ENCODE measurements at regions not wholly inside any gene's neighbourhood (a gene's known extent, or its start where the extent isn't known, plus 50 kb on each side); places are given as distances from the start of the nearest gene placed in this dataset.

DNA sequence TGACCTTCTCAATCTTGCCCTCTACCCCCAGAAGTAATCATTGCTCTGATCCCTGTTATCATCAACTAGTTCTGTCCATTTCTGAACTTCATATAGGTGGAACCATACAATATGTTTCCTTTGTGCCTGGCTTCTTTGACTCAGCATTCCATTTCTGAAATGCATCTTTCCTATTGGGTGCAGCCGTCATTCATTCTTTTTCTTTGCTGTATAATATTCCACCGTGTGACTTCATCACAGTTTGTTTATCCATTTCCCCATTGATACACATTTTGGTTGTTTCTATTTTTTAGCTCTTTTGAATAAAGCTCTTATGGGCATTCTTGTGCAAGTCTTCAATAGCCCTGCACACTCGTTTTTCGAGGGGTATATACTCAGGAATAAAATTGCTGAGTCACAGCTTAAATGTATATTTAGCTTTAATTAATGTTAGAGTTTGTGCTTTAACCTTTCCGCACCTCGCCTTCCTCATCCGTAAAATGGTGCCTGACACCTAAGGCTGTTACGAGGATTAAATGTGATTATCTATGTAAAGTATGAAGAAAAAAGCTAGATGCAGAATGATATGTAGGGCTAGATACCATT, 491.6 kb downstream of the MIAT start:
- Histone ChIP-seq H3K27ac (no peak overlapping the region), H3K27me3 (no peaks in the 10 kb centered on the region), H3K9me3 (no peaks in the 10 kb centered on the region), H3K4me3 (no peak overlapping the region), H3K4me1 (no peaks in the 10 kb centered on the region), H3K36me3 (no peaks in the 10 kb centered on the region)
- intact Hi-C loops (cut with DNase I) = loop anchor here (10.0 kb wide), 1 partner anchor 176 kb away; no protein-coding TSS in a partner anchor
- TF ChIP-seq, protein P1, sequence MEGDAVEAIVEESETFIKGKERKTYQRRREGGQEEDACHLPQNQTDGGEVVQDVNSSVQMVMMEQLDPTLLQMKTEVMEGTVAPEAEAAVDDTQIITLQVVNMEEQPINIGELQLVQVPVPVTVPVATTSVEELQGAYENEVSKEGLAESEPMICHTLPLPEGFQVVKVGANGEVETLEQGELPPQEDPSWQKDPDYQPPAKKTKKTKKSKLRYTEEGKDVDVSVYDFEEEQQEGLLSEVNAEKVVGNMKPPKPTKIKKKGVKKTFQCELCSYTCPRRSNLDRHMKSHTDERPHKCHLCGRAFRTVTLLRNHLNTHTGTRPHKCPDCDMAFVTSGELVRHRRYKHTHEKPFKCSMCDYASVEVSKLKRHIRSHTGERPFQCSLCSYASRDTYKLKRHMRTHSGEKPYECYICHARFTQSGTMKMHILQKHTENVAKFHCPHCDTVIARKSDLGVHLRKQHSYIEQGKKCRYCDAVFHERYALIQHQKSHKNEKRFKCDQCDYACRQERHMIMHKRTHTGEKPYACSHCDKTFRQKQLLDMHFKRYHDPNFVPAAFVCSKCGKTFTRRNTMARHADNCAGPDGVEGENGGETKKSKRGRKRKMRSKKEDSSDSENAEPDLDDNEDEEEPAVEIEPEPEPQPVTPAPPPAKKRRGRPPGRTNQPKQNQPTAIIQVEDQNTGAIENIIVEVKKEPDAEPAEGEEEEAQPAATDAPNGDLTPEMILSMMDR (IDR thresholded peaks at IDR 0.05) = no peak
- no peak for DNase-seq (ENCODE audit: low spot score in 2 of 2)

DNA sequence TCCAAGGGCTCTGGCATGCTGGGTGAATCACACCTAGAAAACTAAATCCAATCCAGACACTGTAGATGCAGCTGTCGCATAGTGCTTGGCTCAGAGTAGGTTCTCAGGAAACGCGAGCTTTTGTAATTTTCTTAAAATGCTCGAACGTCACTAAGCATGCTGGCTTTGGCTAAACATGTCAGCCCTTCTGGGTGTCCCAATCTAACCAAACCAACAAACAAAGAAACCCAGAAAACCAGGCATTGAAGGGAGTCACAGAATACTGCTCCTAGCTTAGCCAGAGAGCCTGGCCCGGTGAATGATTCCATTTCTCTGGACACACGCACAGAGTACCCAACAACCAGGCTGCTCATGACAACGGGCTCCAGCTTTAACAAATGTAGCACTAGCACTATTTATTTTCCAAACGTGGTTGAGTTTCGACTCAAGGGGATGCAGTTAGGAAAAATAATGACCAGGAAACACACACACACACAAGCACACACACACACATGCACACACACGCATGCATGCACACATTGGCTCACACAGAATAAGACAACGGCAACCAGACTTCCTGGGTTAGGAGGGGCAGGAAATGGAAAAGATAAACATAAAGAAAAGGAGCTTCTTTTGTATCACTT, 492.6 kb downstream of the MIAT start:
- Histone ChIP-seq H3K27ac (no peak overlapping the region), H3K36me3 (no peaks in the 10 kb centered on the region), H3K4me3 (no peak overlapping the region), H3K27me3 (no peaks in the 10 kb centered on the region), H3K9me3 (no peaks in the 10 kb centered on the region), H3K4me1 (no peaks in the 10 kb centered on the region)
- TF ChIP-seq, protein P1 (IDR thresholded peaks at IDR 0.05) = no peak
- DNase-seq (ENCODE audit: low spot score in 2 of 2) = no peak
- intact Hi-C loops (cut with DNase I) = loop anchor here (10.0 kb wide), 1 partner anchor 175 kb away; no protein-coding TSS in a partner anchor

DNA sequence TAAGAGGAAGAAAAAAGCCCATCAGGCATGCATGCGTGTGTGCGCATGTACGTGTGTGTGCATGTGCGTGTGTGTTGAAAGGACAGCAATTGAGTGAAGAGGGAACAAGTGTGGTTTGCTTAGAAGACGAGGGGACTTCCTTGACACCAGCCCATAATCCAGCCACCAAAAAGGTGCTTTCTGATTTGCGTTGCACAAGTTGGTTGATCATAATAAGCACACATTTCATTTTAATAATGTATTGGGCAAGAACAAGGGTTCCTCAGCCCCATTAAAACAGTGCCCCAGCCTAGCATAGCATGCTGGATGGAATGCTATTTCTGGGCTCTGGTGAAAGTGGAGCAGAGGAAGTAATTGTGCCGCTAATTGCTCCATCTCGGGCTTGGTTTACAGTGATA, 493.2 kb downstream of the MIAT start:
- Histone ChIP-seq H3K9me3 (no peaks in the 10 kb centered on the region), H3K4me1 (no peaks in the 10 kb centered on the region), H3K36me3 (no peaks in the 10 kb centered on the region), H3K27ac (no peak overlapping the region), H3K4me3 (no peak overlapping the region), H3K27me3 (no peaks in the 10 kb centered on the region)
- DNase-seq (ENCODE audit: low spot score in 2 of 2) = no peak
- TF ChIP-seq, protein P1 (IDR thresholded peaks at IDR 0.05) = no peak
- intact Hi-C loops (cut with DNase I) = no loop called here

DNA sequence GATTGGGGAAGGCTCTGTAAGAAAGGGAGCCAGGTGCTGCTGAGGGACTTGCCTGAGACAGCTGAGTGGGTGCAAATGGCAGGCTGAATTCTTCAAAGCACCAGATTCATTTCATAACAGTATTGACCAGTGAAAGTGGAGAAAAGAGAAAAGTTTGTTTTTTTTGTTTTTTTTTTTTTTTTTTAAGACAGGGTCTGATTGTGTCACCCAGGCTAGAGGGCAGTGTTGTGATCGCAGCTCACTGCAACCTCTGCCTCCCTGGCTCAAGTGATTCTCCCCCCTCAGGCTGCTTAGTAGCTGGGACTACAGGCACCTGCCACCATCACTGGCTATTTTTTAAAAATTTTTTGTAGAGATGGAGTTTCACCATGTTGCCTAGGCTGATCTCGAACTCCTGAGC, 494.0 kb downstream of the MIAT start:
- Histone ChIP-seq H3K9me3 (no peaks in the 10 kb centered on the region), H3K4me3 (no peak overlapping the region), H3K27ac (no peak overlapping the region), H3K36me3 (no peaks in the 10 kb centered on the region), H3K27me3 (no peaks in the 10 kb centered on the region), H3K4me1 (no peaks in the 10 kb centered on the region)
- TF ChIP-seq, protein P1 (IDR thresholded peaks at IDR 0.05) = no peak
- intact Hi-C loops (cut with DNase I) = no loop called here
- no peak for DNase-seq (ENCODE audit: low spot score in 2 of 2)

DNA sequence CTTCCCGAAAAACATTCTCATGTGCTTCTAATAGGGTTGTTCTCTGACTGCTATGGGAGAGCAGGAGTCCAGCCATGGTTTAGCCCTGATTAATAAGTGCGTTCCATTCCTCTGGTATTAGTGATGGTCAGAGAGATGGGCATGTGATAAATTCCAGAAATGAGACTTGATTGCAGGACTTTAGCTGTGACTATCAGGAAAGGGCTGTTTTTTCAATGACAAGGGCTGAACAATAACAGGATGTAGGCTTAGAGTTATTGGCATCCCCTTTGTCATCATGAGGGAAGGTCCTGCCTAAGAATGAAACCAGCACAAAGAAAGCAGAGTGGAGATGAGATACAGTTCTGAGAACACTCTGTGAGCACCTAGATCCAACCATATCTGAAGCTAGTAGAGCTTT, 494.6 kb downstream of the MIAT start:
- H3K4me1 ChIP-seq = no peaks in the 10 kb centered on the region
- DNase-seq (ENCODE audit: low spot score in 2 of 2) = no peak
- H3K9me3 ChIP-seq = no peaks in the 10 kb centered on the region
- intact Hi-C loops (cut with DNase I) = no loop called here
- no peak overlapping the region for H3K27ac ChIP-seq
- H3K4me3 ChIP-seq = no peak overlapping the region
- TF ChIP-seq, protein P1 (IDR thresholded peaks at IDR 0.05) = no peak
- H3K36me3 ChIP-seq = no peaks in the 10 kb centered on the region
- no peaks in the 10 kb centered on the region for H3K27me3 ChIP-seq
